Smooth muscle cell (in vitro differentiated cells): ENCODE measurements at regions not wholly inside any gene's neighbourhood (a gene's known extent, or its start where the extent isn't known, plus 50 kb on each side); places are given as distances from the start of the nearest gene placed in this dataset.

Experiments used
- DNase-seq: peaks from one replicate; lab custom pipeline; 2025; ENCODE audit not compliant: unreplicated experiment; lab: John Stamatoyannopoulos, UW
- H2AFZ ChIP-seq: fragments of 200-600 bp; sonication (generic); 2 replicates; pipeline ENCODE4 v1.6.0; 2016; ENCODE audit warnings: antibody characterized with exemption, low read depth, mild to moderate bottlenecking
- H3F3A ChIP-seq: fragments of 200-600 bp; sonication (generic); 2 replicates; pipeline ENCODE4 v1.6.0; 2017; ENCODE audit warnings: antibody characterized with exemption, low read depth
- H3K27ac ChIP-seq: fragments of 200-600 bp; sonication (generic); 2 replicates; pipeline ENCODE4 v1.5.1; 2016; ENCODE audit warnings: low read depth, mild to moderate bottlenecking
- H3K27me3 ChIP-seq: fragments of 200-600 bp; sonication (generic); 2 replicates; pipeline ENCODE4 v1.6.1; 2016; ENCODE audit warnings: low read depth, mild to moderate bottlenecking
- H3K36me3 ChIP-seq: fragments of 200-600 bp; sonication (generic); 2 replicates; pipeline ENCODE4 v1.5.1; 2016; ENCODE audit warnings: low read depth
- H3K4me1 ChIP-seq: fragments of 200-600 bp; sonication (generic); 2 replicates; pipeline ENCODE4 v1.5.1; 2016; ENCODE audit warnings: low read depth
- H3K4me2 ChIP-seq: fragments of 200-600 bp; sonication (generic); 2 replicates; pipeline ENCODE4 v1.6.0; 2016; ENCODE audit warnings: mild to moderate bottlenecking
- H3K4me3 ChIP-seq: fragments of 200-600 bp; sonication (generic); 2 replicates; pipeline ENCODE4 v1.5.1; 2016; ENCODE audit warnings: mild to moderate bottlenecking
- H3K79me2 ChIP-seq: fragments of 200-600 bp; sonication (generic); 2 replicates; pipeline ENCODE4 v1.6.0; 2016; ENCODE audit warnings: low read depth, mild to moderate bottlenecking
- H3K9ac ChIP-seq: fragments of 200-600 bp; sonication (generic); 2 replicates; pipeline ENCODE4 v1.6.0; 2016; ENCODE audit warnings: low read depth
- H3K9me3 ChIP-seq: fragments of 200-600 bp; sonication (generic); replicated peaks from 2 replicates; pipeline ENCODE4 v1.5.1; 2016; ENCODE audit warnings: low read depth
- H4K20me1 ChIP-seq: fragments of 200-600 bp; sonication (generic); 2 replicates; pipeline ENCODE4 v1.6.0; 2016; ENCODE audit warnings: low read depth
- CTCF ChIP-seq: fragments of 200-600 bp; sonication (generic); IDR thresholded peaks from 2 replicates; pipeline ENCODE4 v1.5.1; 2017; ENCODE audit warnings: borderline replicate concordance, mild to moderate bottlenecking, antibody characterized with exemption; ENCODE audit not compliant: insufficient read depth, poor library complexity, severe bottlenecking
- WGBS: methylation state at CpG from one replicate; pipeline ENCODE4 v1.1.7; 2016; ENCODE audit warnings: low lambda C conversion rate; 5-methylcytosine and 5-hydroxymethylcytosine counted together

DNA sequence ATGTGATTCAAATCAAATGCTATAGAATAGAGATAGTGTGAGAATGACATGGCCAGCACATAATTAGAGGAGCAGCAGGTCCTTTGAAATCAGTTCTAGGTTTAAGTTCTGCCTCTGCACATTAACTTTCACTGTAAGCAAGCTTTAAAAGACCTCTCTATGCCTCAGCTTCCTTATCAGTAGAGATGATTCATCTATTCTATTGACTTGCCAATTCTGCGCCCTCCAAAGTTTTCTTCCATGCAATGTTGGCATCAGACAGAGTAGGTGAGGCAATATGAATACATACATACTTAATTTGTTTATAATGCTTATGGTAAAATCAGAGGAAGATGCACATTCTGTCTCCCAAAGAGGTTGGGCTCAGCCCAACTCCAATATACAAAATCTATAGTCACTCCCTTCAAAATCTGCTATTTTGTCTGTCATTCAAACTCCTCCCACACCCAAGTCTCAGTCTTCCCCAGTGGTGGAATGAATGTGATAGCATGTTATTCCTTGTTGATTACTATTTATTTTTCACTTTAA, 525.5 kb downstream of the RFC3 start:
- no peaks in the 10 kb centered on the region for H3F3A ChIP-seq

DNA sequence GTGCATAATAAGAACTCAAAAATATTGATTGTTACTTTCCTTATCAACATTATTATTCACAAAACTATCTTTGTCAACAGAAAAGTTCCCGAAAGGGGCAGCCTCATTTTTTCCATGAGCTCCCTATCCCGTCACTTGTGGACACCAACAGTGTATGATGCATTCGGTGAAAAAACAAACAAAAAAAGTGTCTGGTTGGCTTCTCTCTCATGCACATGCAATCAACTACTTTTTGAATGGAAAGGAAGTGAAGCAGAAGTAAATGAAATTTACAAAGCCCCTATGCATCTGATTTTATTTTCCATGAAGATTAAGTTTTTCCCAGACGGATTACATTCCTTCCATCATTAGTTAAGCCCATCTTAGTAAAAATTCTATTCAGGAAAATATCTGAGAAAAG, 526.9 kb downstream of the RFC3 start:
- H3K4me1 ChIP-seq = no peaks in the 10 kb centered on the region
- no peak overlapping the region for H2AFZ ChIP-seq
- no peak overlapping the region for H3K4me2 ChIP-seq
- 60% methylated on average over 4 of the region's 4 CpGs for WGBS
- H3K9me3 ChIP-seq = no peaks in the 10 kb centered on the region
- H3K36me3 ChIP-seq = no peaks in the 10 kb centered on the region
- H3K27me3 ChIP-seq = no peaks in the 10 kb centered on the region
- no peak overlapping the region for H3K27ac ChIP-seq
- H3F3A ChIP-seq = no peaks in the 10 kb centered on the region
- no peak for DNase-seq
- TF ChIP-seq CTCF = no peak
- H4K20me1 ChIP-seq = no peaks in the 10 kb centered on the region
- no peak overlapping the region for H3K9ac ChIP-seq
- H3K79me2 ChIP-seq = no peaks in the 10 kb centered on the region
- no peak overlapping the region for H3K4me3 ChIP-seq

More for the DNA sequence above, 525.5 kb downstream of the RFC3 start:
- no peak for DNase-seq
- Histone ChIP-seq H3K36me3 (no peaks in the 10 kb centered on the region), H3K9ac (no peak overlapping the region), H3K27me3 (no peaks in the 10 kb centered on the region), H3K79me2 (no peaks in the 10 kb centered on the region), H4K20me1 (no peaks in the 10 kb centered on the region), H3K27ac (no peak overlapping the region), H3K4me2 (no peak overlapping the region), H3K4me3 (no peak overlapping the region), H3K9me3 (no peaks in the 10 kb centered on the region), H2AFZ (no peak overlapping the region), H3K4me1 (no peaks in the 10 kb centered on the region)
- 84% methylated on average over 1 of the region's 1 CpG for WGBS
- TF ChIP-seq CTCF = no peak

- Histone ChIP-seq H3K9me3 (no peaks in the 10 kb centered on the region), H3F3A (no peaks in the 10 kb centered on the region), H3K79me2 (no peaks in the 10 kb centered on the region), H3K36me3 (no peaks in the 10 kb centered on the region), H3K4me2 (no peak overlapping the region), H3K9ac (no peak overlapping the region), H3K4me1 (no peaks in the 10 kb centered on the region), H2AFZ (no peak overlapping the region), H3K27ac (no peak overlapping the region), H3K27me3 (no peaks in the 10 kb centered on the region), H4K20me1 (no peaks in the 10 kb centered on the region), H3K4me3 (no peak overlapping the region)
- no peak for TF ChIP-seq CTCF
- WGBS = 64% methylated on average over 7 of the region's 7 CpGs
- DNase-seq = no peak
Observed at GRCh38 chr13:34345258-34345965, 527.5 kb downstream of the RFC3 start.

DNA sequence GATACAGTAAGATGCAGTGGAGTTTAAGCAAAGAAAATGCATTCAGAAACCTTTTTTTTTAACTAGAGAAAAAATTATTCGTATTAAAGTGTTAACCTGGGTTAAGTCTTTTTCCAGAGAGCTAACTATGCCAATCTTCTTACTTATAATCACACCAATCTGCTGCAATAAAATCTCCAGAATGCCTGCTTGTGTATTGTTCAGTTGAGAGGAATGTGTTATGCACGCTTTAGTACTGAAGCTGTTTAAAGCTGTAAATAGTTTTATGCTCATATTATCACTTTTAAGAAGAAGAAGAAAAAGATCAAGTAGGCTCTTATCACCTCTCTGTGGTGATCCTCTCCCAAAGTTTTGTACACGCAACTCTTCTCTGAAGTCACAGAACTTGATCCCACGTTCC, 528.7 kb downstream of the RFC3 start:
- no peak for DNase-seq
- no peak for TF ChIP-seq CTCF
- 55% methylated on average over 4 of the region's 4 CpGs for WGBS

More for the DNA sequence above, 528.7 kb downstream of the RFC3 start:
- Histone ChIP-seq H3K79me2 (no peaks in the 10 kb centered on the region), H3F3A (no peaks in the 10 kb centered on the region), H3K36me3 (no peaks in the 10 kb centered on the region), H3K27me3 (no peaks in the 10 kb centered on the region), H3K27ac (no peak overlapping the region), H4K20me1 (no peaks in the 10 kb centered on the region), H3K4me3 (no peak overlapping the region), H3K9ac (no peak overlapping the region), H2AFZ (peak overlapping the region; percentile 44), H3K9me3 (no peaks in the 10 kb centered on the region), H3K4me1 (no peaks in the 10 kb centered on the region), H3K4me2 (peak overlapping the region; percentile 23)
